ENCODE measurements at regions not wholly inside any gene's neighbourhood (a gene's known extent, or its start where the extent isn't known, plus 50 kb on each side); places are given as distances from the start of the nearest gene placed in this dataset.
"Not testable (repeated sequence)": the region's sequence is repeated elsewhere in the genome, so short reads cannot be mapped to it uniquely, and the experiment has no call there.

DNA sequence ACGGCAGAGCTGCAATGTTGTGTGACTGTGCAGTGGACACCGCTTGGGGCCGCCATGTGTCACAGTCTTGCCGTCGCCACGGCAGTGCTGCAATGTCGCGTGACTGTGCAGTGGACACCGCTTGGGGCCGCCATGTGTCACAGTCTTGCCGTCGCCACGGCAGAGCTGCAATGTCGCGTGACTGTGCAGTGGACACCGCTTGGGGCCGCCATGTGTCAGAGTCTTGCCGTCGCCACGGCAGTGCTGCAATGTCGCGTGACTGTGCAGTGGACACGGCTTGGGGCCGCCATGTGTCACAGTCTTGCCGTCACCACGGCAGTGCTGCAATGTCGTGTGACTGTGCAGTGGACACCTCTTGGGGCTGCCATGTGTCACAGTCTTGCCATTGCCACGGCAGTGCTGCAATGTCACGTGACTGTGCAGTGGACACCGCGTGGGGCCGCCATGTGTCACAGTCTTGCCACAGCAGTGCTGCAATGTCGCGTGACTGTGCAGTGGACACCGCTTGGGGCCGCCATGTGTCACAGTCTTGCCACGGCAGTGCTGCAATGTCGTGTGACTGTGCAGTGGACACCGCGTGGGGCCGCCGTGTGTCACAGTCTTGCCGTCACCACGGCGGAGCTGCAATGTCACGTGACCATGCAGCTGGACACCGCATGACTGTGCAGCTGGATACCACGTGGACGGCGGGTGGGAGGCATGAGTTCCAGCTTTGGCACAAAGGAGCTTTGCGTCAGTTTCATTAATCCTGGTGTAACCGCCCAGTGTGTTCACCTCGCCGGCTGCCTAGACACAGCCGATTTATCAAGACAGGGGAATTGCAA lies 182.1 kb upstream of the FOXD4L5 start:
- H3K4me1 ChIP-seq (ENCODE audit: control insufficient read depth, insufficient read depth, low read length); H3K9ac ChIP-seq (ENCODE audit: low read length); H3K36me3 ChIP-seq (ENCODE audit: control insufficient read depth, insufficient read depth, low read length, severe bottlenecking); DNase-seq (ENCODE audit: low read depth); H3K27me3 ChIP-seq (replicated peaks; ENCODE audit: control insufficient read depth, insufficient read depth, low read length); H3K9me3 ChIP-seq (ENCODE audit: control insufficient read depth, low read length); H3K4me3 ChIP-seq (ENCODE audit: low read length): not testable (repeated sequence)

DNA sequence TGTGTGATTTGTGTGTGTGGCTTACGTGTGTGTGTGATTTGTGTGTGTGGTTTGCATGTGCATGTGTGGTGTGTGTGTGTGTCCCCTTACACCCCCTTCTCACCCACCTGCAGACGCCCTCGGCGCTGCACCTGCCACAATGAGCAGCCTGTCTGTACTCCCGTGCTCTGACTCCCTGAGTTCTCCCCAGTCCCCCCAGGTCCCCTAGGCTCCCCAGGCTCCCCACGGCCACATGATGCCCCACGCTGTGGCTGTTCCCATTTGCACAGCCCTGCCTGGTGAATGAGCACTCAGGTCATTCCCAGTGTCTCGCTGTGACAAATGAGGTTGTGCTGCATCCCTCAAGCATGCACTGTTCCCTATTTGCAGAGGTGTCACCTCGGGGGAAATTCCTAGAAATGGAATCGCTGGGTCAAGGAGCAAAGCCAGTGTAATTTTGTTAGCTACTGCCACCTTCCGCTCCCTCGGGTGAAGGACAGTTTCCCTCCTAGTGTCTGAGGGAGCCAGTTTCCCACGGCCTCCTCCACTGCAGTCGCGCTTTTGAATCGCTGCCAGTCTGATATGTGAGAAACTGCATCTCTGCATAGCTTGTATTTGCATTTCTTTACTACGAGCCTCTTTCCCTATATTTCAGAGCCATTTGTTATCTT lies 180.4 kb upstream of the FOXD4L5 start:
- H3K9ac ChIP-seq (ENCODE audit: low read length); H3K4me1 ChIP-seq (ENCODE audit: control insufficient read depth, insufficient read depth, low read length); H3K36me3 ChIP-seq (ENCODE audit: control insufficient read depth, insufficient read depth, low read length, severe bottlenecking); H3K4me3 ChIP-seq (ENCODE audit: low read length); DNase-seq (ENCODE audit: low read depth); H3K27me3 ChIP-seq (replicated peaks; ENCODE audit: control insufficient read depth, insufficient read depth, low read length); H3K9me3 ChIP-seq (ENCODE audit: control insufficient read depth, low read length): not testable (repeated sequence)

DNA sequence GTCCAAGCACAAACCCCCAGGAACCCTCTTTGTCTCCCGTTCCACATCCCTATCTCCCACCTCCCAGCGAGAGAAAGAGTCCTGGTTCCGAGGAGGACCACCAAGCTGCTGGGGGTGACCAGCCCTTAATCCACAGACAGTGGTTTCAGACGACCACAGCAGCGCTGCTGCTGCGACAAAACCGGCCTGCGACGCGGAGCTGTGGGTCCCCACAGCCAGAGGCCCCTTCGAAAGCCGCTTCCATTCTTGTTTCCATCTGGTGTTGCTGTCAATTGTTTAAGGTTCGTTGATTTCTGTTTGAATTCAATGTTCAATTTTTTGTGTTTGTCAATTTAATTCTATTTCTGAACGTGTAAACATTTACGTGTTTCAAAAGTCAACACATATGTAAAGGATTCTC lies 177.5 kb upstream of the FOXD4L5 start:
- H3K9me3 ChIP-seq (ENCODE audit: control insufficient read depth, low read length); H3K4me3 ChIP-seq (ENCODE audit: low read length); H3K36me3 ChIP-seq (ENCODE audit: control insufficient read depth, insufficient read depth, low read length, severe bottlenecking); DNase-seq (ENCODE audit: low read depth); H3K27me3 ChIP-seq (replicated peaks; ENCODE audit: control insufficient read depth, insufficient read depth, low read length); H3K9ac ChIP-seq (ENCODE audit: low read length); H3K4me1 ChIP-seq (ENCODE audit: control insufficient read depth, insufficient read depth, low read length): not testable (repeated sequence)

DNA sequence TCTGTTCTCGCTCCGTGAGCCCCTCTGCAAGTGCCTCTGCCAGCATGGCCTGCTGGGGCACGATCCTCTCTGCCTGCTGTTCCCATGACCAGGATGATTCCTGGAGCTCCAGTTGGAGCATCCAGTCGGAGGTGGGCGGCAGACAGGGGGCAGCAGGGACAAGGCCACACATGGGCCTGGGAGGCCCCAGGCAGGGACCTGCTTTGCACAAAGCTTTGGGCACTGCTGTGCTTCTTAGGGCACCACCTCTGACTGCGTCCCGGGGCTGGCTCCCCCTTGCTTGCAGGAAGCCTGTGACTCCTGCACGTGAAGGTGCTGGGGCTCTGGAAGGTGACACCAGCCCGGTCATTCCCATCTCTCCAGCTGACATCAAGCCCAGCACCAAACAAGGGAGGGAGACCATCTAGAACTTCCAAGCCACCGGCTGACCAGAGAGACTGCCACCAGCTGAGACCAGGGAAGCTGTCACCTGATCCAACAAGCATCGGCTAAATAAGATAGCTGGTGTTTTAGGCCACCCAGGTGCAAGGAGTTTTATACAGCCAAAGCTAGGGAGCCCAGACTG lies 174.8 kb upstream of the FOXD4L5 start:
- Histone ChIP-seq H3K36me3 (ENCODE audit: control insufficient read depth, insufficient read depth, low read length, severe bottlenecking) (no peaks in the 10 kb centered on the region), H3K4me3 (ENCODE audit: low read length) (no peak overlapping the region), H3K27me3 (replicated peaks; ENCODE audit: control insufficient read depth, insufficient read depth, low read length) (no peaks in the 10 kb centered on the region), H3K9me3 (ENCODE audit: control insufficient read depth, low read length) (no peaks in the 10 kb centered on the region), H3K9ac (ENCODE audit: low read length) (no peak overlapping the region), H3K4me1 (ENCODE audit: control insufficient read depth, insufficient read depth, low read length) (no peaks in the 10 kb centered on the region)
- DNase-seq (ENCODE audit: low read depth): no peak

DNA sequence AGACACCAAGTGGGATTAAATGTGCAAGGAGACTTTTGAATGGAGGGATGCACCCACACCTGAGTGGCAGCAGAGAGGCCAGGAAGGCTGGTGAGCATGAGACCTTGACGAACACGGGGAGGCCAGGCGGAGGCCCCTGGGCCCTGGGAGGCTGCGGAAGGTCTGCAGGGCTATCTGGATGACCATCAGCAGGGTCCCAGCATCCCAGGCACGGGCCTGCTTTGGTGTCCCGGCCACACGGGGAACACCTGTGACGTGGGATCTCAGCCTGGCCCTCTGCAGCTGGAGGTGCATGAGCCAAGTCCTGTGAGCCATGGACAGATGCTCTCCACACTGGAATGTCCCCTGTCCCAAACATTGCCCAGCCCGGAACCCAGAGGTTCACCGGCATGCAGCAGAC lies 174.0 kb upstream of the FOXD4L5 start:
- Histone ChIP-seq H3K36me3 (ENCODE audit: control insufficient read depth, insufficient read depth, low read length, severe bottlenecking) (no peaks in the 10 kb centered on the region), H3K27me3 (replicated peaks; ENCODE audit: control insufficient read depth, insufficient read depth, low read length) (no peaks in the 10 kb centered on the region), H3K9ac (ENCODE audit: low read length) (no peak overlapping the region), H3K4me3 (ENCODE audit: low read length) (no peak overlapping the region), H3K4me1 (ENCODE audit: control insufficient read depth, insufficient read depth, low read length) (no peaks in the 10 kb centered on the region), H3K9me3 (ENCODE audit: control insufficient read depth, low read length) (no peaks in the 10 kb centered on the region)
- no peak for DNase-seq (ENCODE audit: low read depth)

DNA sequence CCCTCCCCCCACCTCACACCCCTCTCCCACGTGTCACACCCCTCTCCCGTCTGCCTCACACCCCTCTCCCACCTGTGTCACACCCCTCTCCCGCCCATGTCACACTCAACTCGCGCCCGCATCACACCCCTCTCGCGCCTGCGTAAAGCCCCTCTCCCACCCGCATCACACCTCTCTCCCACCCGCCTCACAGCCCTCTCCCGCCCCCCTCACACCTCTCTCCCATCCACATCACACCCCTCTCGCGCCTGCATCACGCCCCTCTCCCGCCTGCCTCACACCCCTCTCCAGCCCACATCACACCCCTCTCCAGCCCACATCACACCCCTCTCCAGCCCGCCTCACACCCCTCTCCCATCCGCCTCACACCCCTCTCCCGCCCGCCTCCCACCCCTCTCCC lies 173.5 kb upstream of the FOXD4L5 start:
- DNase-seq (ENCODE audit: low read depth): no peak
- H3K4me1 ChIP-seq (ENCODE audit: control insufficient read depth, insufficient read depth, low read length): no peaks in the 10 kb centered on the region
- H3K27me3 ChIP-seq (replicated peaks; ENCODE audit: control insufficient read depth, insufficient read depth, low read length): no peaks in the 10 kb centered on the region
- no peaks in the 10 kb centered on the region for H3K9me3 ChIP-seq (ENCODE audit: control insufficient read depth, low read length)
- H3K9ac ChIP-seq (ENCODE audit: low read length): no peak overlapping the region
- no peaks in the 10 kb centered on the region for H3K36me3 ChIP-seq (ENCODE audit: control insufficient read depth, insufficient read depth, low read length, severe bottlenecking)
- no peak overlapping the region for H3K4me3 ChIP-seq (ENCODE audit: low read length)

DNA sequence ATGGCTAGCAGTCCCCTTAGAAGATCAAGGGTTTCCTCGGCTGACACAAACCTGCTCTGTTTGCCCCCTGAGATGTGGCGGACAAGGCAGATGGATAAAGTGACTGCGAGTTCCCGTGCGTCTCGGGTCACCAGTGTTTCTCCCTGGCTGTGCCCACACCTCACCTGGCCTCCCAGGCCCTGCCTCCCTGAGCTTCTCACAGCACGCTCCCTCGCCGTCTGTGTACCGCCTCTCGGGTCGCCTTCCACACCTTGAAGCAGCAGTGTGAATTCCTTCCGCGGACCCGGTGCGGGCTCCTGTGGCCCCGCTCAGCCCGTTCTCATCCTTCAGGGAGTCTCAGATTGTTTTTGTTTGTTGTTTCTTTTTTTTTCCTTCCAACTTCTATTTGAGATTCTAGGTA lies 172.0 kb upstream of the FOXD4L5 start:
- not testable (repeated sequence) for H3K27me3 ChIP-seq (replicated peaks; ENCODE audit: control insufficient read depth, insufficient read depth, low read length); H3K9me3 ChIP-seq (ENCODE audit: control insufficient read depth, low read length); H3K9ac ChIP-seq (ENCODE audit: low read length); H3K36me3 ChIP-seq (ENCODE audit: control insufficient read depth, insufficient read depth, low read length, severe bottlenecking); H3K4me1 ChIP-seq (ENCODE audit: control insufficient read depth, insufficient read depth, low read length); H3K4me3 ChIP-seq (ENCODE audit: low read length); DNase-seq (ENCODE audit: low read depth)

DNA sequence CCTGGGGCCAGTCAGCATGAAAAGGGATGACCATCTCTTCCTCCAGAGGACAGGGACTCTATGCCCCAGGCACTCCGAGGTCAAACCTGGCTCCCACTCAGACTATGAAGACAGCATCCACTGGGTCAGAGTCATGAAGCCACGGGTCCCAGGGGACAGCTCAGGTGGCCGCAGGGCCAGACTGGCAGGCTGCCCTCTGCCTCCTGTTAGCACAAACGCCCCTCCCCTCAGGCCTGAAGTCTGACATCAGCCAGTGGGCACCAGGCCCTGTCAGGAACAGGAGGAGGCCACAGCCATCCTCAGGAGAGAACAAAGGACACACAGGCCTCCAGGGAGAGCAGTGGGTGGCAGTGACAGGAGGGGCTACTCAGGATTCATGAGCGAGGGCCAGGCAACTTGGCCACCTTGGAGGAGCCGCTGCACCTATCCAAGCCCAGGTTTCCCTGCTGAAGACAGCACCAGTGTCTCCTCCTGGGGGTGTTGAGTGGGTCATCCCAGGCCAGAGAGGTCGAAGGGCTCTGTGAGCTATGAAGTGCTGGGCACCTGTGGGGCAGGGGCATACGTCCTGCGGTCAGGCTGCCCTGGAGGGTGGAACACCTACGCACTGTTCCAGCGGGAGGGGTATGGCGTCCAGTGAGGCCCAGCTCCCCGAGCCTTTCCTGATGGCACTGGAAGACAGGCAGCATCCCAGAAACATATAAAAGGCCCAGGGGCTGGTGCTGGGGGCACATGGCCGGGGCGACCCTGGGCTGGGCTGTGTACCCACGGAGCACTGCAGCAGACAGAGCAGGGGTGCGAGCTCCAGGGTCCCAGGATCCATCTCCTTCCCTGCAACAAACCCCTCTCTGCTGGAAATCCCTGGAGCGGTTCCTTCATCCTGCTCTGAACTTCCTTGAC lies 171.0 kb upstream of the FOXD4L5 start:
- H3K36me3 ChIP-seq (ENCODE audit: control insufficient read depth, insufficient read depth, low read length, severe bottlenecking); H3K9me3 ChIP-seq (ENCODE audit: control insufficient read depth, low read length); DNase-seq (ENCODE audit: low read depth); H3K4me3 ChIP-seq (ENCODE audit: low read length); H3K27me3 ChIP-seq (replicated peaks; ENCODE audit: control insufficient read depth, insufficient read depth, low read length); H3K4me1 ChIP-seq (ENCODE audit: control insufficient read depth, insufficient read depth, low read length); H3K9ac ChIP-seq (ENCODE audit: low read length): not testable (repeated sequence)

DNA sequence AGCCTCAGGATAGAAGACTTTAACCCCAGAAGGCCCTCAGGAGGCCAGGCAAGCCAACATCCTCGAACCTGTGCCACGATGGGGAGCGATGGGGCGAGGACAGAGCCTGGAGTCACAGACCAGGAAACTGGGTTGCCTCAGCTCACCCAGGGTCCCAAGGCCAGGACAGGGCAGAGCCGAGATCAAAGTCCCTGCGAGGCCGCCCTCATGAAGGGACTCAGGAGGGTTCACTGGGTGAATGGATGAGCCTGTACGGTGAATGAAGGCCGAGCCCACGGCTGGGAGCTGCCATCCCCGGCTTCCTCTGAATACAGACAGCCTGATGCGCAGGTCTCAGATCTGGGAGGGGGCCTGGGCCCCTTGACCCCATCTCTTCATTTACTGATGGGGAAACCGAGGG lies 170.1 kb upstream of the FOXD4L5 start:
- DNase-seq (ENCODE audit: low read depth); H3K9me3 ChIP-seq (ENCODE audit: control insufficient read depth, low read length); H3K9ac ChIP-seq (ENCODE audit: low read length); H3K4me3 ChIP-seq (ENCODE audit: low read length); H3K4me1 ChIP-seq (ENCODE audit: control insufficient read depth, insufficient read depth, low read length); H3K27me3 ChIP-seq (replicated peaks; ENCODE audit: control insufficient read depth, insufficient read depth, low read length); H3K36me3 ChIP-seq (ENCODE audit: control insufficient read depth, insufficient read depth, low read length, severe bottlenecking): not testable (repeated sequence)

DNA sequence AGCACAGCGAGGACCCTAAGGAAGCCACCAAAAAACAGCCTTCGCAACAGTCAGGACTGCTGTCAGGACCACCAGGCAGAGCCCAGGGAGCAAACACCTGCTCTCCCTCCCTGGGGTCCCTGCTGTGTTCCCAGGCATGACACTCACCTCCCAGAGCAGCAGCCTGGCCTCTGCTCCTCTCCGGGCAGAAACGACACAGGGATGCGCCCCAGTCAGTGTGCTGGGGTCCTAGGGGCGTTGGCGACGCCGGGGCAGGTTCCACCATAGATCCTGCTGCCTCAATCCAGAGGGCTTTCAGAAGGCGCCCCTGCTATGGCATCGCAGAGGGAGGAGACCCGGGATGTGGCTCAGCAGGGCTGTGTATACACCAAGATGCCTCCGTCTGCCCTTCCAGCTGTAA lies 169.7 kb upstream of the FOXD4L5 start:
- not testable (repeated sequence) for H3K27me3 ChIP-seq (replicated peaks; ENCODE audit: control insufficient read depth, insufficient read depth, low read length); H3K36me3 ChIP-seq (ENCODE audit: control insufficient read depth, insufficient read depth, low read length, severe bottlenecking); H3K9me3 ChIP-seq (ENCODE audit: control insufficient read depth, low read length); DNase-seq (ENCODE audit: low read depth); H3K4me3 ChIP-seq (ENCODE audit: low read length); H3K4me1 ChIP-seq (ENCODE audit: control insufficient read depth, insufficient read depth, low read length); H3K9ac ChIP-seq (ENCODE audit: low read length)

DNA sequence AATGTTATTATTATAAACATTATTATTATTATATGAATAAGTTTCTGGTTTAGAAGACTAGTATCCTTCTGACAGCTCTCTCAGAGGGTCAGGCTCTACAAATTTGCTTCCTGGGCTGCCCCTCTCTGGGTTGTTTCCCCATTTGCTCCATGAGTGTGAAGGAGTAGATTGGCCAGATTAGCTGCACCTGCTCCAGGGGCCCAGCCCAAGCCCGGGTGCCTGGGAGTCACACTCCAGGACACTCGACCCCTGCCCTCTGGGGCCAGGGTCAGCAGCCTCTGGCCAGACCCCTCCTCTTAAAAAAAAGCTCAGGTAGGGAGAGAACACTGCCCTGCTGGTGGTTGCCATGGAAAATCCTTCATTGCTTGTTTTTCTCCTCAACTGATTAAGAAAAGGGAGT lies 169.0 kb upstream of the FOXD4L5 start:
- not testable (repeated sequence) for H3K4me1 ChIP-seq (ENCODE audit: control insufficient read depth, insufficient read depth, low read length); H3K4me3 ChIP-seq (ENCODE audit: low read length); H3K27me3 ChIP-seq (replicated peaks; ENCODE audit: control insufficient read depth, insufficient read depth, low read length); H3K9ac ChIP-seq (ENCODE audit: low read length); H3K36me3 ChIP-seq (ENCODE audit: control insufficient read depth, insufficient read depth, low read length, severe bottlenecking); DNase-seq (ENCODE audit: low read depth); H3K9me3 ChIP-seq (ENCODE audit: control insufficient read depth, low read length)

Data from adipocyte (in vitro differentiated cells).